GM12874 (cell line): ENCODE measurements at regions not wholly inside any gene's neighbourhood (a gene's known extent, or its start where the extent isn't known, plus 50 kb on each side); places are given as distances from the start of the nearest gene placed in this dataset.

Experiments used
- CTCF ChIP-seq: IDR thresholded peaks from 2 replicates; pipeline ENCODE4 v1.5.1; 2011; ENCODE audit warnings: low read depth, mild to moderate bottlenecking, control low read depth, low read length, moderate library complexity; ENCODE audit not compliant: insufficient read depth

GRCh38 chr12:65517656-65518210 is 239.2 kb downstream of the MSRB3 start:
- TF ChIP-seq CTCF, result no peak

DNA sequence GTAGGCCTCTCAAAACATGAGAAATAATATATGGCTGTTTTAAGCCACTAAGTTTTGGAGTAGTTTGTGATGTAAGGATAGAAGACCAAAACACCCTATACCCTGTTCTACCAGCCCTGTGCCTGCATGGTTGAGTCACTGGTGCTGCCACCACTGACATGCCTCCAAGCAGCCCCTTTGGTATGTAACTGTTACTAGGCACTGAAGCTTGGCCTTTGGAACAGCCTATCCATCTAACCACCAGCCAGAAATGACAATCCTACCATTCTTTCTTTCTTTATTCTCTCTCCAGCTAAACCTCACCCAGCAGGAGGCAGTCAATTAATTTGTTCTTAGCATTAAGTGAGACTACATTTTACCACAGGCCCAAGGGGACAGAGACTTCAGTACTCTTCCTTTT is 240.3 kb downstream of the MSRB3 start:
- TF ChIP-seq CTCF, result no peak

DNA sequence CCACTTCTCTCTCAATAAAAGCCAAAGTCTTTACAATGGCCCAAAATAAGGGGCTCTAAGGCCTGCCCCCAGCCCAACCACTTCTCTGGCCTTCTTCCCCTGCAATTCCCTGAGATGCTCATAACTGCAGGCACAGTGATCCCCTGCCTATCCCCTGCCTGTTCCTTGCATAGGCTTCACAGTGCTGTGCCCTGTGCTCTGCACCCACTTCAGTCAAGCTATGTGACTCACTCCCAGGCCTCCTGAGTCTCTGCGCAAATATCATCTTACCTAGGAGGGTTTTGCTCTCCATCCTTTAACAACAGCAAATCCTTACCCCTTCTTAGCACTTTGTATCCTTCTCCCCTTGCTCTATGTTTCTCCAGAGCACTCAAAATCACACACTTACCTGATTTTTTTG is 242.2 kb downstream of the MSRB3 start:
- no peak for TF ChIP-seq CTCF

GRCh38 chr12:65522956-65523860 is 244.7 kb downstream of the MSRB3 start:
- no peak for TF ChIP-seq CTCF

- TF ChIP-seq CTCF, result no peak
Measured at GRCh38 chr12:65524666-65525065, 246.2 kb downstream of the MSRB3 start.

GRCh38 chr12:65525491-65526141 is 247.1 kb downstream of the MSRB3 start:
- TF ChIP-seq CTCF, result no peak

DNA sequence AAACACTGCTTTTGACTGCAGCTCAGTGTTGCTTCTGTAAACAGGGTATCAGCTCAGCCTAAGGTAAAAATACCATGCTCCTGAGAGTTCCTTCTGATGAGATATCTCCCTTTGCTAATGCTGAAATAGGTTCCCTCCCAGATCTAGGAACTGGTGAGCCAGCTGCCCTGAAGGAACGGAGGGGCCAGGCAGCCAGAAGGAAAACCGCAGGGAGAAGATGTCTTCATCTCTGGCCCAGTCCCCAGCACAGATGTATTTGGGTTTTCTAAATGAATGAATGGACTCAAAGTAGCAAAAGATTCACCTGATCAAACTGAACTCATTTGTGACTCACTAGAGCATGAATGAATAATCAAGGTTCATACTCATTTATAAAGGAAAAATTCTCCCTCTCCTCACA is 247.8 kb downstream of the MSRB3 start:
- TF ChIP-seq CTCF, result no peak
